Chondrocyte (in vitro differentiated cells): ENCODE measurements at regions not wholly inside any gene's neighbourhood (a gene's known extent, or its start where the extent isn't known, plus 50 kb on each side); places are given as distances from the start of the nearest gene placed in this dataset.
A peak's percentile ranks its signal among the peaks of the same experiment; 100 is the strongest.
"Not testable (repeated sequence)": the region's sequence is repeated elsewhere in the genome, so short reads cannot be mapped to it uniquely, and the experiment has no call there.

Experiments used
- DNase-seq: peaks from one replicate; pipeline ENCODE4 v3.0.0; 2021; ENCODE audit warnings: mixed read lengths, low spot score
- H3K27ac Mint-ChIP-seq: one replicate; pipeline ENCODE4 v1.8.0; 2021; ENCODE audit warnings: mild to moderate bottlenecking, moderate library complexity, mixed read lengths; ENCODE audit not compliant: unreplicated experiment
- H3K27me3 Mint-ChIP-seq: 2 replicates; pipeline ENCODE4 v1.8.0; 2021; ENCODE audit warnings: low read depth, mixed read lengths
- H3K36me3 Mint-ChIP-seq: 2 replicates; pipeline ENCODE4 v1.8.0; 2021; ENCODE audit warnings: low read depth, mixed read lengths
- H3K4me1 Mint-ChIP-seq: 2 replicates; pipeline ENCODE4 v1.8.0; 2021; ENCODE audit warnings: low read depth, mild to moderate bottlenecking, mixed read lengths
- H3K4me3 Mint-ChIP-seq: one replicate; pipeline ENCODE4 v1.8.0; 2021; ENCODE audit warnings: mild to moderate bottlenecking, moderate library complexity, mixed read lengths; ENCODE audit not compliant: unreplicated experiment
- H3K9me3 Mint-ChIP-seq: 2 replicates; pipeline ENCODE4 v1.8.0; 2021; ENCODE audit warnings: low read depth, mixed read lengths
- TF ChIP-seq, protein P1 (sequence below): fragments of 200-600 bp; sonication (generic); IDR thresholded peaks from 2 replicates; pipeline ENCODE4 v1.5.0; 2021; ENCODE audit warnings: antibody characterized with exemption, mild to moderate bottlenecking, moderate library complexity

DNA sequence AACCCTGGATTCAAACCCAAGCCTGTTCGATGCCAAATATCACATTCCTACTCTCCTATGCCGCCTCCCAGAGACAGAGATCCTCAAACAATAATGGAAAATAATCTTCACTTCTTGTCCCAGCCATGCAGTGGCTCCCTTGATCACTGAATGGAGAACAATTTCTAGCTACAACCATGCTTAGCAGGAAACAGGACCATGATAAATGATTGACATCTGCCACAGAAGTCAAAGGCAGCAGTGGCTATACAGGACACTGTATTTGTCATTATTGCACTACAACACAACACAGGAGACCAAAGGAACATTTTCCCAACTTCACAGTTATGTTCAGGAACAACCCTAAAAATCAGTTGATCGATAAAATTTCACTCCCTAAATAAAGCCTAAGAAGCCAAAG, 243.3 kb upstream of the SLC7A11 start:
- Mint-ChIP-seq H3K4me3 (no peak overlapping the region), H3K36me3 (no peaks in the 10 kb centered on the region), H3K9me3 (no peaks in the 10 kb centered on the region), H3K4me1 (peaks cover 7% of the 10 kb centered on the region), H3K27ac (no peak overlapping the region), H3K27me3 (no peaks in the 10 kb centered on the region)
- DNase-seq: no peak
- TF ChIP-seq, protein P1, sequence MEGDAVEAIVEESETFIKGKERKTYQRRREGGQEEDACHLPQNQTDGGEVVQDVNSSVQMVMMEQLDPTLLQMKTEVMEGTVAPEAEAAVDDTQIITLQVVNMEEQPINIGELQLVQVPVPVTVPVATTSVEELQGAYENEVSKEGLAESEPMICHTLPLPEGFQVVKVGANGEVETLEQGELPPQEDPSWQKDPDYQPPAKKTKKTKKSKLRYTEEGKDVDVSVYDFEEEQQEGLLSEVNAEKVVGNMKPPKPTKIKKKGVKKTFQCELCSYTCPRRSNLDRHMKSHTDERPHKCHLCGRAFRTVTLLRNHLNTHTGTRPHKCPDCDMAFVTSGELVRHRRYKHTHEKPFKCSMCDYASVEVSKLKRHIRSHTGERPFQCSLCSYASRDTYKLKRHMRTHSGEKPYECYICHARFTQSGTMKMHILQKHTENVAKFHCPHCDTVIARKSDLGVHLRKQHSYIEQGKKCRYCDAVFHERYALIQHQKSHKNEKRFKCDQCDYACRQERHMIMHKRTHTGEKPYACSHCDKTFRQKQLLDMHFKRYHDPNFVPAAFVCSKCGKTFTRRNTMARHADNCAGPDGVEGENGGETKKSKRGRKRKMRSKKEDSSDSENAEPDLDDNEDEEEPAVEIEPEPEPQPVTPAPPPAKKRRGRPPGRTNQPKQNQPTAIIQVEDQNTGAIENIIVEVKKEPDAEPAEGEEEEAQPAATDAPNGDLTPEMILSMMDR: peak; percentile 40

DNA sequence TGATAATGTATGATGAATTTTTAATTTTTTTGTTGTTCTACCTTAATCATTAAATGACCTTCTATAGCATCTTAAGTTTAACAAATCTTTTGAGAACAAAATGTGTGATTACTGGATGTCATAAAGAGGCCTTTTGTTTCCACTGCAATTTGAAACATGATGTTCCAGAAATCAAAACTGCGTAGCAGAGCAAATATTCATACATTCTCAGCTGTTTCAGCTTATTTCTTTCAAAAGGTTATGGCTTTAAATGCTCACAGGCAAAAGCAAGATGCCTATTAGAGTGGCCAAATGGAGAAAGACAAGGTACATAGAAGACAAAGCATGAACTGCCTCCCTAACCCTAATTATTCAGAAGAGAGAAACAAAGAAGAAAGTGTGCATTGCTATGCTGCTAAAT, 233.0 kb upstream of the SLC7A11 start:
- H3K36me3 Mint-ChIP-seq: no peaks in the 10 kb centered on the region
- no peak overlapping the region for H3K27ac Mint-ChIP-seq
- H3K27me3 Mint-ChIP-seq: no peaks in the 10 kb centered on the region
- peaks cover 12% of the 10 kb centered on the region for H3K9me3 Mint-ChIP-seq
- H3K4me1 Mint-ChIP-seq: no peaks in the 10 kb centered on the region
- TF ChIP-seq, protein P1: no peak
- H3K4me3 Mint-ChIP-seq: no peak overlapping the region
- DNase-seq: no peak

DNA sequence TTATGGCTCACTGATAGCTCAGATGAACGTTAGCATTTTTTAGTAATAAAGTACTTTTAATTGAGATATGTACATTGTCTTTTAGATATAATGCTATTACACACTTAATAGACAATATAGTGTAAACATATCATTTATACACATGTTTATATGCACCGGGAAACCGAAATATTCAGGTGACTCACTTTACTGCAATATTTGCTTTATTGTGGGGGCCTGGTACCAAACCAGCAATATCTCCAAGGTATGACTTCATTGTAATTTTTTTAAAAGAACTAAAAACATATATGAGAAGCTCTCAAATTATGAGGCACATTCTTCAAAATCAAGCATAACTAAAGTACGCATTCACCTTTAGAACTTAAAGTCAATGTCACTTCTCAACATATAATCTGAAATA, 231.2 kb upstream of the SLC7A11 start:
- no peaks in the 10 kb centered on the region for H3K4me1 Mint-ChIP-seq
- no peaks in the 10 kb centered on the region for H3K27me3 Mint-ChIP-seq
- no peak for DNase-seq
- TF ChIP-seq, protein P1: no peak
- H3K27ac Mint-ChIP-seq: no peak overlapping the region
- H3K36me3 Mint-ChIP-seq: no peaks in the 10 kb centered on the region
- no peak overlapping the region for H3K4me3 Mint-ChIP-seq
- H3K9me3 Mint-ChIP-seq: peaks cover 16% of the 10 kb centered on the region

DNA sequence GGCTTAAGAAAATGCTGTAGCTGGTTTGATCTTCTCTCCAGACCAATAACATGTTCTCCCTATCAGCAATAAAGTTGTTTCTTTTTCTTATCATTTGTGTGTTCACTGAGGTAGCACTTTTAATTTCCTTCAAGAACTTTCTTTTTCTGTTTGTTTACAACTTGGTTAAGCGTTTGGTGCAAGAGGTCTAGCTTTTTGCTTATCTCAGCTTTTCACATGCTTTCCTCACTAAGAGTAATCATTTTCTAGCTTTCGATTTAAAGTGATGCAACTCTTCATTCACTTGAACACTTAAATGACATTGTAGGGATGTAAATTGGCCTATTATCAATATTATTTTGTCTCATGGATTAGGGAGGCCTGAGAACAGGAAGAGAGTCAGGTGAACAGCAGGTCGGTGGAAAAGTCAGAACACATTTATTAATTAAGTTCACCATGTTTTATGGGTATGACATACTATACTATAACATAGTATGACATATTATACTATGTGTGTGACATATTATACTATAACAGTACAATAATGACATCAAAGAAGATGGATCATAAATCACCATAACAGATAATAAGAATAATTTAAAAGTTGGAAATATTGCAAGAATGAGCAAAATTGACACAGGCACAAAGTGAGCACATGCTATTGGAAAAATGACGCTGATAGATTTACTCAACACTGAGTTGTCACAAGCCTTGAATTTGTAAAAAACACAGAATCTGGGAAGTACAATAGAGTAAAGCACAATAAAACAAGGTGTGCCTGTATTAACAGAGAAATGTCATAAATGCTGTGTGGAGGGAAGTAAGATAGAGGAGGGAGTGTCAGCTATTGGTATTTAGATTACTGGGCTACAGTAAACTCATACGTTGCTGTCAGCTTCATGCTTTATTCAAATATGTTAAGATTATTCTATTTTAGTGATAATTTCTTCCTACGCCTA, 218.6 kb upstream of the SLC7A11 start:
- Mint-ChIP-seq H3K9me3 (no peaks in the 10 kb centered on the region), H3K36me3 (no peaks in the 10 kb centered on the region), H3K27me3 (no peaks in the 10 kb centered on the region), H3K4me1 (no peaks in the 10 kb centered on the region), H3K4me3 (no peak overlapping the region), H3K27ac (no peak overlapping the region)
- DNase-seq: no peak
- TF ChIP-seq, protein P1: no peak

DNA sequence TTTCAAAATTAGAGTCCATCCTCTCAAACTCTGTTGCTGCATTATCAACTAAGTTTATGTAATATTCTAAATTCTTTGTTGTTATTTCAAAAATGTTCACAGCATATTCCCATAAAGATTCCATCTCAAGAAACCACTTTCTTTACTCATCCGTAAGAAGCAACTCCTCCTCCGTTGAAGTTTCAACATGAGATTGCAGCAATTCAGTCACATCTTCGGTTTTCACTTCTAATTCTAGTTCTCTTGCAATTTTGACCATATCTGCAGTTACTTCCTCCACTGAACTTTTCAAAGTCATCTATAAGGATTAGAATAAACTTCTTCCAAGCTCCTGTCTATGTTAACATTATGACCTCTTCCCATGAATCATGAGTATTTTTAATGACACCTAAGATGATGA, 216.6 kb upstream of the SLC7A11 start:
- DNase-seq: no peak
- H3K36me3 Mint-ChIP-seq: no peaks in the 10 kb centered on the region
- no peaks in the 10 kb centered on the region for H3K27me3 Mint-ChIP-seq
- TF ChIP-seq, protein P1: no peak
- no peak overlapping the region for H3K27ac Mint-ChIP-seq
- H3K9me3 Mint-ChIP-seq: no peaks in the 10 kb centered on the region
- no peak overlapping the region for H3K4me3 Mint-ChIP-seq
- H3K4me1 Mint-ChIP-seq: no peaks in the 10 kb centered on the region

DNA sequence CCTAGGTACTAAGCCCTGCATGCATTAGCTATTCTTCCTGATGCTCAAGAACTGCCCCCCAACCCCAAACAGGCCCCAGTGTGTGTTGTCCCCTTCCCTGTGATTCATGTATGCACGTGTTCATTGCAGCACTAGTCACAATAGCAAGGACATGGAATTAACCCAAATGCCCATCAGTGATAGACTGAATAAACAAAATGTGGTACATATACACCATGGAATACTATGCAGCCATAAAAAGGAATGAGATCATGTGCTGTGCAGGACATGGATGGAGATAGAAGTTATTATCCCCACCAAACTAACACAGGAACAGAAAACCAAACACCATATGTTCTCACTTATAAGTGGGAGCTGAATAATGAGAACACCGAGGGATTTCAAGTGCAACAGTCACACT, 214.2 kb upstream of the SLC7A11 start:
- H3K27ac Mint-ChIP-seq, H3K27me3 Mint-ChIP-seq, H3K36me3 Mint-ChIP-seq, H3K9me3 Mint-ChIP-seq, H3K4me1 Mint-ChIP-seq, H3K4me3 Mint-ChIP-seq, DNase-seq: not testable (repeated sequence)
